ENCODE measurements at regions not wholly inside any gene's neighbourhood (a gene's known extent, or its start where the extent isn't known, plus 50 kb on each side); places are given as distances from the start of the nearest gene placed in this dataset.

- DNase-seq (ENCODE audit: low read depth), result no peak
- no peak overlapping the region for H3K4me3 ChIP-seq (ENCODE audit: low read depth, low read length)
- TF ChIP-seq CTCF (IDR thresholded peaks at IDR 0.05; ENCODE audit: insufficient read depth, low read length), result no peak
Measured at GRCh38 chr3:159724627-159725026, 264.0 kb upstream of the IL12A start.

- no peak for DNase-seq (ENCODE audit: low read depth)
- H3K4me3 ChIP-seq (ENCODE audit: low read depth, low read length), result no peak overlapping the region
- TF ChIP-seq CTCF (IDR thresholded peaks at IDR 0.05; ENCODE audit: insufficient read depth, low read length), result no peak
Measured at GRCh38 chr3:159726231-159726964, 262.2 kb upstream of the IL12A start.

- no peak for TF ChIP-seq CTCF (IDR thresholded peaks at IDR 0.05; ENCODE audit: insufficient read depth, low read length)
- H3K4me3 ChIP-seq (ENCODE audit: low read depth, low read length), result no peak overlapping the region
- no peak for DNase-seq (ENCODE audit: low read depth)
Measured at GRCh38 chr3:159727506-159727905, 261.1 kb upstream of the IL12A start.

- TF ChIP-seq CTCF (IDR thresholded peaks at IDR 0.05; ENCODE audit: insufficient read depth, low read length), result no peak
- DNase-seq (ENCODE audit: low read depth), result no peak
- no peak overlapping the region for H3K4me3 ChIP-seq (ENCODE audit: low read depth, low read length)
Measured at GRCh38 chr3:159731254-159731653, 257.4 kb upstream of the IL12A start.

GRCh38 chr3:159732172-159733111, 256.2 kb upstream of the IL12A start:
- H3K4me3 ChIP-seq (ENCODE audit: low read depth, low read length), result no peak overlapping the region
- DNase-seq (ENCODE audit: low read depth), result peak; percentile 63
- no peak for TF ChIP-seq CTCF (IDR thresholded peaks at IDR 0.05; ENCODE audit: insufficient read depth, low read length)

- TF ChIP-seq CTCF (IDR thresholded peaks at IDR 0.05; ENCODE audit: insufficient read depth, low read length), result no peak
- peak; percentile 82 for DNase-seq (ENCODE audit: low read depth)
- H3K4me3 ChIP-seq (ENCODE audit: low read depth, low read length), result no peak overlapping the region
Measured at GRCh38 chr3:159733194-159733860, 255.3 kb upstream of the IL12A start.
